Uterus (tissue), 3 donors: ENCODE measurements at regions not wholly inside any gene's neighbourhood (a gene's known extent, or its start where the extent isn't known, plus 50 kb on each side); places are given as distances from the start of the nearest gene placed in this dataset.

ENCODE experiments used
- DNase-seq, 2 donors: peaks; one replicate each; pipeline ENCODE4 v3.0.0-alpha.2; 2019 to 2020
- H3K27ac ChIP-seq, 2 donors: fragments of 200-600 bp; sonication (generic); 1 replicate in 1 of 2; 2 replicates in 1 of 2; pipeline ENCODE4 v1.5.1; 2016 to 2018
- H3K27me3 ChIP-seq, 2 donors: fragments of 200-600 bp; sonication (generic); one replicate each; pipeline ENCODE4 v1.5.1; 2018 to 2019; ENCODE audit warnings: control low read depth in 1 of 2
- H3K36me3 ChIP-seq, 2 donors: fragments of 200-600 bp; sonication (generic); one replicate each; pipeline ENCODE4 v1.5.1; 2019; ENCODE audit warnings: control low read depth in 1 of 2
- H3K4me1 ChIP-seq, 2 donors: fragments of 200-600 bp; sonication (generic); one replicate each; pipeline ENCODE4 v1.5.1; 2018 to 2019; ENCODE audit warnings: control low read depth in 1 of 2
- H3K4me3 ChIP-seq, 2 donors: fragments of 200-600 bp; sonication (generic); 1 replicate in 1 of 2; 2 replicates in 1 of 2; pipeline ENCODE4 v1.5.1; 2018 to 2019; ENCODE audit warnings: mild to moderate bottlenecking in 1 of 2
- H3K9me3 ChIP-seq, 2 donors: fragments of 200-600 bp; sonication (generic); one replicate each; pipeline ENCODE4 v1.5.1; 2019; ENCODE audit warnings: control low read depth in 1 of 2
- CTCF ChIP-seq, 4 experiments: fragments of 200-600 bp in 2 of 4; fragments of 450-650 bp in 2 of 4; sonication (generic) in 2 of 4; IDR thresholded peaks; one replicate each; pipeline ENCODE4 v1.5.1; 2016 to 2019; ENCODE audit warnings: antibody characterized with exemption in 4 of 4, mild to moderate bottlenecking in 2 of 4, moderate library complexity in 1 of 4
- POLR2A ChIP-seq, 2 donors: fragments of 450-650 bp; IDR thresholded peaks; one replicate each; pipeline ENCODE4 v1.6.1; 2016; ENCODE audit warnings: antibody characterized with exemption in 2 of 2, mild to moderate bottlenecking in 1 of 2, moderate library complexity in 1 of 2
- intact Hi-C: fragments of 100-400 bp; cut with DNase I; formaldehyde crosslinking; loops from one replicate; pipeline ENCODE4 v1.15.1; 2023; ENCODE audit warnings: low total_unique reads
- donor health status: DM: yes; HTN: yes; CAD: no.

GRCh38 chr5:28265877-28266276 lies 1227.5 kb upstream of the CDH9 start:
- intact Hi-C loops = no loop called here
- no peaks in the 10 kb centered on the region for H3K36me3 ChIP-seq
- no peak for DNase-seq
- H3K27me3 ChIP-seq = no peaks in the 10 kb centered on the region
- no peaks in the 10 kb centered on the region for H3K4me1 ChIP-seq
- no peak overlapping the region for H3K4me3 ChIP-seq
- no peaks in the 10 kb centered on the region for H3K9me3 ChIP-seq
- no peak overlapping the region for H3K27ac ChIP-seq
- TF ChIP-seq CTCF (IDR thresholded peaks at IDR 0.05) = no peak
- TF ChIP-seq POLR2A (IDR thresholded peaks at IDR 0.05) = no peak

- no peak for DNase-seq
- Histone ChIP-seq H3K27ac (no peak overlapping the region), H3K4me1 (no peaks in the 10 kb centered on the region), H3K9me3 (no peaks in the 10 kb centered on the region), H3K36me3 (no peaks in the 10 kb centered on the region), H3K27me3 (no peaks in the 10 kb centered on the region), H3K4me3 (no peak overlapping the region)
- TF ChIP-seq POLR2A (IDR thresholded peaks at IDR 0.05) = no peak
- TF ChIP-seq CTCF (IDR thresholded peaks at IDR 0.05) = no peak
- intact Hi-C loops = no loop called here
Measured at GRCh38 chr5:28254846-28255245, 1216.5 kb upstream of the CDH9 start.

- Histone ChIP-seq H3K4me3 (no peak overlapping the region), H3K4me1 (no peaks in the 10 kb centered on the region), H3K27me3 (no peaks in the 10 kb centered on the region), H3K27ac (no peak overlapping the region), H3K9me3 (no peaks in the 10 kb centered on the region), H3K36me3 (no peaks in the 10 kb centered on the region)
- no peak for DNase-seq
- intact Hi-C loops = no loop called here
- no peak for TF ChIP-seq CTCF (IDR thresholded peaks at IDR 0.05)
- no peak for TF ChIP-seq POLR2A (IDR thresholded peaks at IDR 0.05)
Measured at GRCh38 chr5:28253431-28253830, 1215.0 kb upstream of the CDH9 start.

GRCh38 chr5:28249771-28250415 lies 1211.5 kb upstream of the CDH9 start:
- intact Hi-C loops = no loop called here
- Histone ChIP-seq H3K4me3 (no peak overlapping the region), H3K4me1 (no peaks in the 10 kb centered on the region)

More at GRCh38 chr5:28249771-28250415, 1211.5 kb upstream of the CDH9 start:
- DNase-seq = no peak
- Histone ChIP-seq H3K27me3 (no peaks in the 10 kb centered on the region), H3K27ac (no peak overlapping the region), H3K36me3 (no peaks in the 10 kb centered on the region), H3K9me3 (no peaks in the 10 kb centered on the region)
- TF ChIP-seq CTCF (IDR thresholded peaks at IDR 0.05) = no peak
- no peak for TF ChIP-seq POLR2A (IDR thresholded peaks at IDR 0.05)
